Lower leg skin (tissue), 4 donors: ENCODE measurements at regions not wholly inside any gene's neighbourhood (a gene's known extent, or its start where the extent isn't known, plus 50 kb on each side); places are given as distances from the start of the nearest gene placed in this dataset.

Source experiments
- DNase-seq, 2 donors: peaks; one replicate each; pipeline ENCODE4 v3.0.0-alpha.2; 2019; ENCODE audit warnings: low spot score in 2 of 2
- H3K4me3 ChIP-seq: fragments of 200-600 bp; sonication (generic); 2 replicates; pipeline ENCODE4 v1.5.1; 2017; ENCODE audit warnings: mild to moderate bottlenecking, low read depth; ENCODE audit not compliant: poor library complexity, severe bottlenecking
- POLR2A ChIP-seq, 2 donors: fragments of 450-650 bp; IDR thresholded peaks; one replicate each; pipeline ENCODE4 v1.6.1; 2016 to 2017; ENCODE audit warnings: antibody characterized with exemption in 2 of 2, mild to moderate bottlenecking in 1 of 2, moderate library complexity in 1 of 2
- WGBS, 2 donors: methylation state at CpG; one replicate each; pipeline ENCODE4 v1.1.5; 2018; 5-methylcytosine and 5-hydroxymethylcytosine counted together
- intact Hi-C: fragments of 100-400 bp; cut with DNase I; formaldehyde crosslinking; loops from one replicate; pipeline ENCODE4 v1.15.0; 2023; ENCODE audit warnings: low total_unique reads
- TF ChIP-seq, protein P1 (sequence below), 3 donors: fragments of 450-650 bp; IDR thresholded peaks; one replicate each; pipeline ENCODE4 v1.5.1; 2016; ENCODE audit warnings: antibody characterized with exemption in 3 of 3, mild to moderate bottlenecking in 3 of 3, moderate library complexity in 2 of 3

DNA sequence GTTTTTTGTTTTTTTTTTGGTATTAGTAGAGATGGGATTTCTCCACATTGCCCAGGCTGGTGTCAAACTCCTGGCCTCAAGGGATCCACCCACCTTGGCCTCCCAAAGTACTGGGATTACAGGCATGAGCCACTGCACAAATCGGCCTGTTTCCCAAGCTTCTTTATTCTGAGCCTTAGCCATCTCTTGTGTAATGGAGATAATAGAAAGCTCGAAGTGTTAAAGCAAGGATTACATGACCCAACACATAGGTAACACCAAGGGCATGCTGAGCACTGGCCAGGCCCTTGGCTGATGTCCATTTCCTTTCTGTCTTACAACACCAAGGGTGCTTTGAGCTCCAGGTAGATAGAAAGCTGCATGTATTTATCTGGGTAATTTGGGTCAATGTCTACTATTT is 187.8 kb upstream of the MEX3C start:
- TF ChIP-seq, protein P1, sequence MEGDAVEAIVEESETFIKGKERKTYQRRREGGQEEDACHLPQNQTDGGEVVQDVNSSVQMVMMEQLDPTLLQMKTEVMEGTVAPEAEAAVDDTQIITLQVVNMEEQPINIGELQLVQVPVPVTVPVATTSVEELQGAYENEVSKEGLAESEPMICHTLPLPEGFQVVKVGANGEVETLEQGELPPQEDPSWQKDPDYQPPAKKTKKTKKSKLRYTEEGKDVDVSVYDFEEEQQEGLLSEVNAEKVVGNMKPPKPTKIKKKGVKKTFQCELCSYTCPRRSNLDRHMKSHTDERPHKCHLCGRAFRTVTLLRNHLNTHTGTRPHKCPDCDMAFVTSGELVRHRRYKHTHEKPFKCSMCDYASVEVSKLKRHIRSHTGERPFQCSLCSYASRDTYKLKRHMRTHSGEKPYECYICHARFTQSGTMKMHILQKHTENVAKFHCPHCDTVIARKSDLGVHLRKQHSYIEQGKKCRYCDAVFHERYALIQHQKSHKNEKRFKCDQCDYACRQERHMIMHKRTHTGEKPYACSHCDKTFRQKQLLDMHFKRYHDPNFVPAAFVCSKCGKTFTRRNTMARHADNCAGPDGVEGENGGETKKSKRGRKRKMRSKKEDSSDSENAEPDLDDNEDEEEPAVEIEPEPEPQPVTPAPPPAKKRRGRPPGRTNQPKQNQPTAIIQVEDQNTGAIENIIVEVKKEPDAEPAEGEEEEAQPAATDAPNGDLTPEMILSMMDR (IDR thresholded peaks at IDR 0.05) = no peak
- no peak for TF ChIP-seq POLR2A (IDR thresholded peaks at IDR 0.05)
- no peak for DNase-seq
- no peak overlapping the region for H3K4me3 ChIP-seq
- WGBS, 2 donors = 63 to 90% methylated on average over 2 of the region's 2 CpGs
- intact Hi-C loops = no loop called here

DNA sequence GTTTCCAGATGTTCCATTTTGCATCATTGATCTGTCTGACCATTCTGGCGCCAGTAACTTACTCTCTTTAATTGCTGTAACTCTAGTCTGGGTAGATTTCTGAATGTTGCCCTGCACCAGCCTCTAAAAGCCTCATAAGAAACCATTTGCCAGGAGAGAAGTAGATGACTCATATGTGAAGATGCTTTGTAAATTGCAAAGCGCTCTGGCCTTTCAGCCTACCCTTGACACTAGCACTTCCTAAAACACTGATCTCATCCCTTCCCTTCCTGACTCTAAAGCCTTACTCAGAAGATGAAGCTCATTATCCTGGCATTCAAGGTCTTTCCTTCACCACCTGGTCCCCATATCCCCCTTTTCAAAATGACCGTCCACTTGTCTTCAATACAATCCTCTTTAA is 193.2 kb upstream of the MEX3C start:
- 78 to 81% methylated on average over 3 of the region's 3 CpGs for WGBS, 2 donors
- H3K4me3 ChIP-seq = no peak overlapping the region
- no peak for DNase-seq
- intact Hi-C loops = no loop called here
- TF ChIP-seq, protein P1 (IDR thresholded peaks at IDR 0.05) = no peak
- TF ChIP-seq POLR2A (IDR thresholded peaks at IDR 0.05) = no peak

DNA sequence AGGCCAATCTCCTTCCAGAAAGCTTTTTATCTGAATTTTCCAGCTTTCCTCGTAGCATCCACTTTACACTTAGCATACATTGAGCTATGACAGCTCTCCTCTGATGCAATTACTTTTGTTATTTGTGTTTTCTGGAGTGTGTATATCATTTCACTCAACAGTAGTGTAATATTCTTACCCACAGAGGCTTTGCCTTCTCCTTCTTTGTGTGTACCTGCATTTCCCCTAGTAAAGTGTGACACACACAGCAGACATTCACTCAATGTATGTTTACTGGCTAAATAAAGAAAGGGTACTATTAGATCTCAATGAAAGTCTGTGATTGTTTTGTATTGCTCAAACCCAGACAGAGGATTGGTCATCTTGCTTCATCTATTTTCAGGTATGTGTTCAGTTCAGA is 193.7 kb upstream of the MEX3C start:
- WGBS, 2 donors = 78 to 84% methylated on average over 1 of the region's 1 CpG

DNA sequence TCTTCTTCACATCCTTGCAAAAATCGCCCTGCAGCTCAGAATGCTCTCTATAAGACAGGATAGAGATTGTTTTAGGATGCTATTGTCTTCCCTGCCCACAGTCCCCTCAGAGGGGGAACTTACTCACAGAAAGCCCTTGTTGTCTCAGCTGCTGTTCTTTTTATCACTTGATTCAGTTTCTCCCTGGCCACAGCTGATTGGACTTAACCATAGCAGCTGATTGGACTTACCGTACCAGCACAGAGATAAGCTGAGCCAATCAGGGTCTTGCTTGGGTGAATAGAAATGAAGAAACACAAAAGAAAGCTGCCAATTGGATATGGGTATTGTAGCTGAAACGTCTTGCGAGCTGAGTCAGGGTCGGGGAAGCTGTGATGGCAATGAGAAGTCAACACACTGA is 194.2 kb upstream of the MEX3C start:
- DNase-seq = no peak
- no peak for TF ChIP-seq POLR2A (IDR thresholded peaks at IDR 0.05)
- TF ChIP-seq, protein P1 (IDR thresholded peaks at IDR 0.05) = no peak
- WGBS, 2 donors = 84 to 86% methylated on average over 5 of the region's 5 CpGs
- H3K4me3 ChIP-seq = no peak overlapping the region
- intact Hi-C loops = no loop called here

More for the DNA sequence above, 193.7 kb upstream of the MEX3C start:
- no peak for DNase-seq
- intact Hi-C loops = no loop called here
- H3K4me3 ChIP-seq = no peak overlapping the region
- TF ChIP-seq, protein P1 (IDR thresholded peaks at IDR 0.05) = no peak
- TF ChIP-seq POLR2A (IDR thresholded peaks at IDR 0.05) = no peak

DNA sequence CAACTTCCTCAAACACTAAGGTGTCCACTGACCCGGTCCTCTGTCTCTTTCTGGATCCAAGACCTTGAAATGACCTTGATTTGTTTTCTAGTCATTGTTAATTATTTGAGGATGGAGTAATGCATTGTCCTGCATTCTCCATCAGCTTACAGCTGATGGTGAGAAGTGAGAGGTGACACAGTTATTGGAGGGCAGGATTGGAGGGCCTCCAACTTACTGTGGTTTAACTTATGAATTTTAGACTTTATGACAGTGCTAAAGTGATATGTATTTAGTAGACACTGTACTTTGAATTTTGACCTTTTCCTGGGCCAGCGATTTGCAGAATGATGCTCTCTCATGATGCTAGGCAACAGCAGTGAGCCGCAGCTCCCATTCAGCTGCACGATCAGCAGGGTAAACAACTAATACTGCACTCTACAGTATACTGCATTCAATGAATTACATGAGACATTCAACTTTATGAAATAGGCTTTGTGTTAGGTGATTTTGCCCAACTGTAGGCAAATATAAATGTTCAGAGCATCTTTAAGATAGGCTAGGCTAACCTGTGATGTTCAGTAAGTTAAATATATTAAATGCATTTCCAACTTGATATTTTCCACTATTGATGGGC is 200.0 kb upstream of the MEX3C start:
- DNase-seq = no peak
- intact Hi-C loops = no loop called here
- H3K4me3 ChIP-seq = no peak overlapping the region
- no peak for TF ChIP-seq POLR2A (IDR thresholded peaks at IDR 0.05)
- TF ChIP-seq, protein P1 (IDR thresholded peaks at IDR 0.05) = no peak
- WGBS, 2 donors = 83 to 89% methylated on average over 4 of the region's 4 CpGs

DNA sequence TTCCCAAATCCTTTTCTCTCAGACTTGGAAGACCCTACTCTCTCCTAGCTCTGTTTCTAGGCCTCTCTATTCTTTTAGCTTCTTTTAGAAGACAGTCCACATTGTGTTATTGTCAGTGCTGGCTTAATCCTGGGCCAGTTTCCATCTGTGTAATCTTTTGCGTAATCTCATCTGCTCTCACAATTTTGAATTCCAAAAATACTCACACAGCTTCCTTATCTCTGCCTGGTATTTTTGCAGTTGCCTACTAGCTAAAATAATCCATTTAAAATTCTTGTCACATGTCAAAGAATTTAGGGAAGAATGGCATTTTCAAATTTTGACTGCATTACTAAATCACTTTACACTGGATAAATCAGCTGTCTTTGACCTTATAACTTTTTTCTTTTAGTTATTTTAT is 200.6 kb upstream of the MEX3C start:
- intact Hi-C loops = no loop called here
- no peak for DNase-seq
- WGBS, 2 donors = 71 to 76% methylated on average over 1 of the region's 1 CpG
- no peak for TF ChIP-seq POLR2A (IDR thresholded peaks at IDR 0.05)
- TF ChIP-seq, protein P1 (IDR thresholded peaks at IDR 0.05) = no peak
- H3K4me3 ChIP-seq = no peak overlapping the region
